ENCODE measurements at regions not wholly inside any gene's neighbourhood (a gene's known extent, or its start where the extent isn't known, plus 50 kb on each side); places are given as distances from the start of the nearest gene placed in this dataset.

DNA sequence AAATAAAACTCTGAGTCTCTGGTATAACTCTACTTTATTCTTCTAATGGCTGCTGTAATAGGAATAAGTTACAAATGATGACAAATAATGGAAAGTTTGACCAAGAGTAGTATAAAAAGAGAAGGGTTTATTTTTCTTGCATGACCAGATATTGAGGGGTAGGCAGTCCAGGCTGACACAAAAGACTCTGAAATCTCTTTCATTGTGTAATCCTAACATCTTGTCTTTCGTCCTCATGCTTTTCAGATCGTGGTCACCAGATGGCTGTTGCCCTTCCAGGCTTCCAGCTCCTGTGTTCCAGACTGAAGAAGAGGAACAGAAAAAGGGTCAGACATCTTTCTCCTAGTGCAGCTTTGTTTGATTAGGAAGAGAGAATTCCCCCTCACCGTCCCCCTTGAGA is 176.9 kb upstream of the GK2 start (continued):
- TF ChIP-seq BHLHE40 (IDR thresholded peaks at IDR 0.05; ENCODE audit: borderline replicate concordance in 1 of 2, low read depth in 2 of 2, low read length in 1 of 2), result no peak

DNA sequence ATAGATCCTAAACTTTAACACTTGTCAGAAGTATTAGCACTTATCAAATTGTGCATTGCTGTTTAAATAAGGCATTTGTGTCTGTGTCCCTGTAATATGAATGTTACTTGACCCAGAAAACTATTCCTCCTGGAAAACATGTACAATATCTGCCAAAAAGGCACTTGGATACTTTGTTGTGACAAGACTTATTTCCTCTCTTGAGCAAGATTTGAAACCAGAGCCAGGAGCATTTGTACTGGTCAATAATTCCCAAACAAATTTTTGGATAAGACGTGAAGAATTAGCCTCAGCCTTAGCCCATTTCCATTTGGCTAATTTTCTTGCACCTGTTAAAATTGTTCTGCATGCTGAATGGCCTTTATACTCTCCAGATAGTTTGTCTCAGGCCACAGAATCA is 176.3 kb upstream of the GK2 start:
- Histone ChIP-seq H3K27me3 (replicated peaks in 1 of 2; ENCODE audit: control insufficient read depth in 2 of 2, insufficient read depth in 2 of 2, low read length in 1 of 2) (no peaks in the 10 kb centered on the region; a peak in 1 of 4 replicates), H2AFZ (ENCODE audit: control insufficient read depth, low read depth, low read length) (no peak overlapping the region), H4K20me1 (ENCODE audit: control insufficient read depth, insufficient read depth) (no peaks in the 10 kb centered on the region), H3K36me3 (ENCODE audit: control insufficient read depth in 2 of 2, insufficient read depth in 2 of 2, low read length in 1 of 2) (no peaks in the 10 kb centered on the region), H3K9ac (ENCODE audit: control insufficient read depth, insufficient read depth, low read length) (no peak overlapping the region), H3K9me3 (replicated peaks; ENCODE audit: control insufficient read depth, insufficient read depth, low read length) (no peaks in the 10 kb centered on the region), H3K27ac (ENCODE audit: control insufficient read depth, insufficient read depth) (no peak overlapping the region), H3K79me2 (ENCODE audit: control insufficient read depth, insufficient read depth, low read length) (no peaks in the 10 kb centered on the region), H3K4me3 (no peak overlapping the region), H3K4me1 (ENCODE audit: control insufficient read depth, insufficient read depth, low read length) (no peaks in the 10 kb centered on the region), H3K4me2 (ENCODE audit: control insufficient read depth, insufficient read depth) (no peak overlapping the region)
- WGBS (ENCODE audit: insufficient coverage, insufficient replicate concordance, low lambda C conversion rate, missing lambda C conversion rate), result 0% methylated on average over 1 of the region's 1 CpG
- no TSS peak for BruUV-seq (replicated peaks)
- ChIA-PET RAD21 (ENCODE audit: unreplicated experiment) (no interaction called here), POLR2A (no interaction called here), CTCF (interaction anchor here (0.6 kb wide), 1 partner anchor 81 kb away, joined by 3 read pairs; no protein-coding TSS in a partner anchor), SMC1A (ENCODE audit: uncharacterized antibody, unreplicated experiment) (no interaction called here)
- FAIRE-seq (no peak), DNase-seq (ENCODE audit: low read depth, low spot score) (no peak), ATAC-seq (no peak)
- no peak for TF ChIP-seq NR2C2 (IDR thresholded peaks at IDR 0.05; ENCODE audit: borderline replicate concordance, control insufficient read depth, insufficient read length, low read depth)
- TF ChIP-seq, protein P1, sequence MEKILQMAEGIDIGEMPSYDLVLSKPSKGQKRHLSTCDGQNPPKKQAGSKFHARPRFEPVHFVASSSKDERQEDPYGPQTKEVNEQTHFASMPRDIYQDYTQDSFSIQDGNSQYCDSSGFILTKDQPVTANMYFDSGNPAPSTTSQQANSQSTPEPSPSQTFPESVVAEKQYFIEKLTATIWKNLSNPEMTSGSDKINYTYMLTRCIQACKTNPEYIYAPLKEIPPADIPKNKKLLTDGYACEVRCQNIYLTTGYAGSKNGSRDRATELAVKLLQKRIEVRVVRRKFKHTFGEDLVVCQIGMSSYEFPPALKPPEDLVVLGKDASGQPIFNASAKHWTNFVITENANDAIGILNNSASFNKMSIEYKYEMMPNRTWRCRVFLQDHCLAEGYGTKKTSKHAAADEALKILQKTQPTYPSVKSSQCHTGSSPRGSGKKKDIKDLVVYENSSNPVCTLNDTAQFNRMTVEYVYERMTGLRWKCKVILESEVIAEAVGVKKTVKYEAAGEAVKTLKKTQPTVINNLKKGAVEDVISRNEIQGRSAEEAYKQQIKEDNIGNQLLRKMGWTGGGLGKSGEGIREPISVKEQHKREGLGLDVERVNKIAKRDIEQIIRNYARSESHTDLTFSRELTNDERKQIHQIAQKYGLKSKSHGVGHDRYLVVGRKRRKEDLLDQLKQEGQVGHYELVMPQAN (conservative IDR thresholded peaks at IDR 0.05), result no peak
- TF ChIP-seq REST (IDR thresholded peaks at IDR 0.05; ENCODE audit: low read depth, low read length), result no peak
- intact Hi-C loops (cut with micrococcal nuclease; ENCODE audit: unreplicated experiment), result no loop called here
- in situ Hi-C loops (cut with MboI), result no loop called here
